BE2C (cell line): ENCODE measurements at regions not wholly inside any gene's neighbourhood (a gene's known extent, or its start where the extent isn't known, plus 50 kb on each side); places are given as distances from the start of the nearest gene placed in this dataset.

Source experiments
- DNase-seq: peaks from one replicate; pipeline ENCODE4 v3.0.0-alpha.2; 2020
- H3K27me3 ChIP-seq: fragments of 250-450 bp; sonication (Bioruptor Pico); 2 replicates; pipeline ENCODE4 v1.5.1; 2020; ENCODE audit warnings: mild to moderate bottlenecking
- H3K36me3 ChIP-seq: fragments of 250-450 bp; sonication (Bioruptor Pico); 2 replicates; pipeline ENCODE4 v1.5.1; 2020; ENCODE audit warnings: mild to moderate bottlenecking
- H3K4me1 ChIP-seq: fragments of 250-450 bp; sonication (Bioruptor Pico); 2 replicates; pipeline ENCODE4 v1.5.1; 2020
- H3K4me3 ChIP-seq: 2 replicates; pipeline ENCODE4 v1.5.1; 2011; ENCODE audit warnings: low read depth, low read length
- H3K9me3 ChIP-seq: fragments of 250-450 bp; sonication (Bioruptor Pico); 2 replicates; pipeline ENCODE4 v1.5.1; 2020
- CTCF ChIP-seq: IDR thresholded peaks from 2 replicates; pipeline ENCODE4 v1.5.1; 2012; ENCODE audit warnings: mild to moderate bottlenecking, low read depth, low read length

GRCh38 chr16:80191928-80192327 lies 348.9 kb upstream of the DYNLRB2 start:
- Histone ChIP-seq H3K36me3 (no peaks in the 10 kb centered on the region), H3K4me1 (no peaks in the 10 kb centered on the region), H3K27me3 (no peaks in the 10 kb centered on the region), H3K4me3 (no peak overlapping the region), H3K9me3 (no peaks in the 10 kb centered on the region; the same call in 1 of the 2 replicates)
- DNase-seq = no peak
- TF ChIP-seq CTCF = no peak

GRCh38 chr16:80189476-80190175 lies 351.2 kb upstream of the DYNLRB2 start:
- no peak overlapping the region for H3K4me3 ChIP-seq
- no peaks in the 10 kb centered on the region for H3K36me3 ChIP-seq
- DNase-seq = no peak
- no peaks in the 10 kb centered on the region for H3K9me3 ChIP-seq
- no peaks in the 10 kb centered on the region for H3K27me3 ChIP-seq
- TF ChIP-seq CTCF = no peak
- H3K4me1 ChIP-seq = no peaks in the 10 kb centered on the region

GRCh38 chr16:80176114-80176513 lies 364.7 kb upstream of the DYNLRB2 start:
- no peaks in the 10 kb centered on the region; the same call in 1 of the 2 replicates for H3K9me3 ChIP-seq
- no peak for DNase-seq
- TF ChIP-seq CTCF = no peak
- no peaks in the 10 kb centered on the region for H3K36me3 ChIP-seq
- no peak overlapping the region for H3K4me3 ChIP-seq
- no peaks in the 10 kb centered on the region for H3K27me3 ChIP-seq
- no peaks in the 10 kb centered on the region for H3K4me1 ChIP-seq

- Histone ChIP-seq H3K4me1 (no peaks in the 10 kb centered on the region), H3K27me3 (no peaks in the 10 kb centered on the region), H3K36me3 (no peaks in the 10 kb centered on the region), H3K9me3 (no peaks in the 10 kb centered on the region; the same call in 1 of the 2 replicates), H3K4me3 (no peak overlapping the region)
- TF ChIP-seq CTCF = no peak
- DNase-seq = no peak
Measured at GRCh38 chr16:80175011-80175410, 365.8 kb upstream of the DYNLRB2 start.

GRCh38 chr16:80174416-80174815 lies 366.4 kb upstream of the DYNLRB2 start:
- Histone ChIP-seq H3K9me3 (no peaks in the 10 kb centered on the region; the same call in 1 of the 2 replicates), H3K27me3 (no peaks in the 10 kb centered on the region), H3K4me1 (no peaks in the 10 kb centered on the region), H3K4me3 (no peak overlapping the region), H3K36me3 (no peaks in the 10 kb centered on the region)
- DNase-seq = no peak
- TF ChIP-seq CTCF = no peak

GRCh38 chr16:80171746-80172145 lies 369.0 kb upstream of the DYNLRB2 start:
- no peak overlapping the region for H3K4me3 ChIP-seq
- H3K4me1 ChIP-seq = no peaks in the 10 kb centered on the region
- DNase-seq = no peak
- H3K27me3 ChIP-seq = no peaks in the 10 kb centered on the region
- no peaks in the 10 kb centered on the region for H3K36me3 ChIP-seq
- no peaks in the 10 kb centered on the region; the same call in none of the 2 replicates for H3K9me3 ChIP-seq
- no peak for TF ChIP-seq CTCF
